ENCODE measurements at regions not wholly inside any gene's neighbourhood (a gene's known extent, or its start where the extent isn't known, plus 50 kb on each side); places are given as distances from the start of the nearest gene placed in this dataset.

DNA sequence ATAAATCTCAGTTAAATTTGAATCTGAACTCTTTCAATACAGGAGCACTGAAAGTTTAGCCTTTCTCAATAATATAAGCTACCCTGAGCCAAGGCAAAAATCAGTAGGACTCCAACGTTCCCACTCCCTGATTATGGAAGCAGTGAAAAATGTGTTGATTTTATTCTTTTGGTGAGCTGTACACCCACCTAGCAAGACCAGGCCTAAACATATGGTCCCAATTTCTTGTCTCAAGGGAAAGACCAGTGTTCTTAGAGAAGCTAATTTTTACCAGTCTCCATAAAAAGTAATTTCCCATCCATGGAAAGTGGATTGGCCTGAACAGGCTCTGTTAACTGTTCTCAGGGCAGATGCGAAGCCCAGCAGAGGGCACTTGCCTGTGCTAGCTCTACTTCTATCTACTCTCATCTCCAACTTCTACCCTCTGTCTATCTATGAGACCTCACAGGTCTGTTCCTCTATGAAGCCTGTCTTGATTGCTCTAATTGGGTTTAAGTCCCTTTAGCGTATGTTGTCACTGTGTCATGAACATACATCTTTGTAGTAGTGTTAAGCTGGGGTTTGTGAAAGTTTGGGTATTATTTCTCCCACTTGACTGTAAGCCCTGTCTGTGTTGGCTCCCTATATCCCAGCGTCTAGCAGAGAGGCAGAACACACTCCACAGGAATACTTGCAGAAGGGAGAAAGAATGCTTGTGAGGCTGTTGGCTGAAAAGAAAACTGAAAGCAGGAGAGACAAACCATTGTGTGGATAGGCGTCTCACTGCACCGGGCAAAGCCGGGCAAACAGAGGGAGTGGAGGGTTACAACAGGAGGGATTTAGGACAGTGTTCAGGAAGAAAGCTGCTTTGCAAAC is 167.1 kb upstream of the MAF start:
- no peak for DNase-seq

DNA sequence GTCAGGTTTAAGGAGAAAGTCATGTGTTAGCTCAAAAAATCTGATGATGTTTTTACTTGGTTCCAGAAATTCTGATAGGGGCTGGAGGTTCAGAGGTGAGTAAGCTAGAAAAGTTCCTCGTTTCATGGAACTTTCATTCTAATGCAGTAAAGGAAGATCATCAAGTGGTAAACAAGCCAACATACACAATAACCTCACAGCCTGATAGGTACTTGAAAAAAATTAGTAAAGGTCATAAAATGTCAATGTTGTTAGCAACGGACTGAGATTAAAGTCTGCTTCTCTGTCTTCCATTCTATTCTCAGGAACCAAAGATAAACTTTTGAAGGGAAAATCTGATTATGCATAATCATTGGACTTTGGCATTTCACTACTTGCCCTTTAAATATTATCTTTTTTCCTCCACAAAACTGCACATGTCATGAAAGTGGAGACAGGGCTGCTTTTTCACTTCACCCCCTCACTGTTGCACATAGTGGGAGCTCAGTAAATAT is 165.4 kb upstream of the MAF start:
- DNase-seq: no peak

DNA sequence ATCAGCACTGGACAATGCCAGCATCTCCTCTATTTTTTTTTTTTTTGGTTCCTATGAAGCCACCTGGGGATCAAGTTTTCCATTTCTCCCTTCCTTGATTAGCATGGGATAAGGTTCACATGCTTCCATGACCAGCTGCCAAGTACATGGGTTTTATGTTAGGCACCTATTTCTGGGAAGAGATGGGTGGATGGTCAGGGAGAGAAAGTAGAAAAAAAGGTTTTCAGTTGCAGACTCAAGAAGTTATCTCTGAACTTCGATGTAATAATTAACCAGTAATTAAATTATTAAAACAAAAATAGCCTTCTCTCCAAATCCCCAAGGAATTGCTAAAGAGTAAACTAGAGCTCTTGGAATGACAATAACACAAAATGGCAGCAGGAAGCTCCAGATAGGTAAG is 164.9 kb upstream of the MAF start:
- DNase-seq: no peak

DNA sequence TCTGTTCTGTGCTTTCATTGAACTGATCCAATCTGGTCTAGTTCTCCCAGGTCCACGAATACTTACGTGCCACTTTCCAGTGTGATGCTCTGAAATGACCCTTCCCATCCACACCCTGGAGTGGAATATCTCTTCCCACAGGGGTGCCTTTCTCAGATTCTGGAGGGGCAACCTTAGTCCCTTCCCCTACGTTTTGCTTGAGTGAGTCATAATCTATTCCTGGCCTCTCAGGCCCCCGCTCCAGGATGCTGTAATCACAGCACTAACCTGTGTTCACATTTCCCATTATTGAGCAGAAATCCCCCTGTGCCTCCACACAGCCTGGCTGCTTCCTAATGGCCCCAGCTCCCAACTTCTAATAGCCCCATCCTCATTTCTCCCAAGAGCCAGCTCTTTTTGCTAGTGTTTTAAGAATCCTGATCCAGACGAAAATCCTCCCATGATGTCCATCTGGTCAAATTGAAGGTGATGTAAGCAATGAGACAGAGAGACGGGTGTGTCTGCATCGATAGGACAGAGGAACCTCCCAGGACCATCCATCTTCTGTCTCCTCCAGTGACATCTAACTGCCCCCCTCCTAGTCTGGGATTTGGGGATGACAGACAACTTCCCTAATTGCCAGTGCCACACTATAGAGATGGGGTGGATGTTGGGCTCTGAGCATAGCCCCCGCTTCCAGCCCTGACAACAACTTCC is 164.0 kb upstream of the MAF start:
- DNase-seq: no peak

DNA sequence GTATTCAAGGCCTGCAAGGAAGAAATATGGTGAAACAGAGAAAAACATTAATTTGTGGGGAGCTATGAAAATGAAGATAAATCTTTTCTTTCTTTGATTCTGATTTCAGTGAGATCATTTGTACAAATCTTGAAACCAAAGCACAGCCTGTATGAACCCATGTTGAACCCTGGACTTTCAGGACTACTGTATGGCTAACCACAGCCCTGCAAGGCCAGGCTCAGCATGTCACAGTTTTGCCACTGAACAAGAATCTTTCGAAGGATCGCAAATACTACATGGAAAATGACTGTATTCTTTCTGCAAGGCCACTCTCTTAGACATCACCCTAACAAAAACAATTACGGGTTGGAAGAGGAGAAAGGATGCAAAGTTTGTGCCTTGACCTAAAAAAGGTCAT is 161.7 kb upstream of the MAF start:
- DNase-seq: no peak

DNA sequence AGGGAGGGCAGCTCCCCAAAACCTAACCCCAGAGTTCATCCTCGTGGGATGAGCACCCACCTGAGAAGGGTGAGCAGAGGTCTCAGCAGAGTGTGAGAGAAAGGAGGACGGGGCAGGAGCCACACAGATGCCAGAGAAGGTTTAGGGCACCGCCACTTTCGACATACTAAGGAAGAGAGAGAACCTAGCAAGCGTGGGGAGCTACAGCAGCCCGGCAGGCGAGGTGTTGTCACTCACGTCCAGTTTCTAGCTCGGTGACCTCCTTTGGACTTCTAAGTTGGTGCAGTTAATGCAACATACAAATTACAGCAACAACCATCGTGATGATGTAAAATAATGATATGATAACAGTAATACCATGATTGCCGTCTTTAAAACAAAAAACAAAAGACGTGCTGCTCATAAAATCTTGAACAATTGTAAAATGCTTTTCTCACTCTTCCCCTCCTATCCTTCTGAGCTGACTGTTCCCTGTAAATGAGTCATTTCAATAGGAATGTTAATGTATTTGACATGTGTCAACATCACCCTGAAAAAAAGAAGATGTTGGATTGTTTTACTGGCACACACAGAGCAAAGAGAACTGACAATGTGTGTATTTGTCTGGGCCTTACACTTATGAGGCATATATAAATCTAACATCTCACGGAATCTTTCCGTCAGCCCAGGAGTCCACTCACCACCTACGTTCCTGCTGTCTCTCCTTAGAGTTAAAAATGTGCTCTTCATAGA is 158.2 kb upstream of the MAF start:
- DNase-seq: no peak

DNA sequence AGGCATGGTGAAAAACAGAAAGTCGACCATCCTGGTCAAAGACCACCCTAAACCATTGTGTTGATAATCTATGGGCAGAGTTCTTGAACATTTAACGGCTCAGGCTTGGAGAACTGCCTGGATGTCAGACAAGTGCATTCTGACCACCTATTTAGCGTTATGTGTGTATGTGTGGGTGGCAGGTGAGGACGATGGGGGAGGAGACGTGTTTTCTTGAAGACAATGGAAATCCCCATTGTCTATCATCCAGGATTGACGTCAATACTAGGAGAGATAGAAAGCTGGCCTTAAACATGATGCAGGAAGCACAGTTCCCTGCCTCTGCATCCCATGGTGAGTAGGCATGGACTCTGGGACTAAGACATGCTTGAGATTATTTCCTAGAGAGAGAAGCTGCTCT is 157.4 kb upstream of the MAF start:
- no peak for DNase-seq

DNA sequence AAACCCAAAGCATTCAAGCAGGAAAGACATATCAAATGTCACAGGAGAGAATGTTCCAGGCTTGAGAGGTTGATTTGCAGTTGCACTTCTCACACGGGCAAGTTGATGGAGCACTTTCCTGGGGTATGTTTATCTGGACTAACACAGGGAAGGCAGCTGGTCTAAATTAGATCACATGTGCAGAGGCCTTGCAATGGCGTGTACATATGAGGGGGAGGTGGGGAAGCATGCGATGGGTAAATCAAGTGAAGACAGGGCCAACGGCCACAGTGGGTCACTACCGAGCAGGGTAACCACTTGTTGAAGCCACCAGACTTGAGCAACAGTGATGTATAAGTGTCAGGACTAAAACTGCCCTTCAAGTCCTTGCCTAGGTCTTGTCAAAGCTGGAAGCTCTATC is 156.6 kb upstream of the MAF start:
- DNase-seq: no peak

DNA sequence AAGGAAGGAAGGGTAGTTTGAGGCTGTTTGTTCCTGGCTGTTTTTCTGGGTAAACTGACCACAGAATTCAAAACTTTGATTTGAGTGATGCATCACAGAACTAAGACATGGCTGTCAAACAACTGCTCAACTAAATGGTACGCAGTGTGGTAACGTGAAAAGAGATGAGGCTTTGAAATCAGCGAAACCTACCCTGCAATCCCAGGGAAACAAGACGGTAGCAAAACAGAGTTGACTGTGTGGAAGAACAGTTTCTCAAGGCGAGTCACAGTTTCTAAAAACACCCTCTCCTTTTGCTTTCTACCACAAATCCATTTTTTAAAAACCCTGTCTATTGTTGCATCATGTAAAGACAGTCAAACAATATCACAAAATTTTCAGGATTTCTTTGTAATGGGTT is 156.0 kb upstream of the MAF start:
- DNase-seq: no peak

DNA sequence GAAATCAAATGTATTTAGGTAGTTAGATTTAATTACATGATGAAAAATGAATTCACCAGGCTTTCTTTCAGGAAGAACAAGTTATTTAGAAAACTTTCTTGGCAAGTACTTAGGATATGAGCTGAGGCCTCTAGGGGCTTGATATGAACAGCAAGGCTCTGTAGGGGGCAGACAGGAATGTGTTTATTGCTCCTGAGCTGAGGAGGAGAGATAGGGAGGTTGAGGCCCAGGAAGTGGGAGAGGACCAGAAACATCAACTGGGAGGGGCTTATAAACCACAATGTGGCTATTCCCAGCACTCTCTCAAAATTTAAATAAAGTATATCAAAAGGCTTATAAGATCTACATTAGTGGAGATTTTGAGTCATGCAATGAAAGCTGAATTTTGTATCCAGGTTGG is 154.0 kb upstream of the MAF start:
- no peak for DNase-seq

DNA sequence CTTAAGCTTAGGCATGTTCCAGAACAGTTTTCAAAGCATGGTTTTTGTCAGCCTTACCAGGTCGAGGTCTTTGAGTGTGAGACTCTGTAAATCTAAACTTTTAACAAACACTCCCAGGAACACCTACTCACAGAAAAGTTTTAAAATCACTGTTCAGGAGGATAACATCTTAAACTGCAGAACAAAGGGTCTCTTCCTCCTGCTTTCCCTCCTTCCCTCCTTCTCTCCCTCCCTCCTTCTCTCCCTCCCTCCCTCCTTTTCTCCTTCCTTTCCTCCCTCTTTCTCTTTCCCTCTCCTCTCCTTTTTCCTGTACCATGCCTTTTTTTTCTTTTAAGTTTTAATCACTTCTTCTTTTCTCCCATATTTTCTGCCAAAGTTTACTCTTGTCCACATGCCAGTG is 153.5 kb upstream of the MAF start:
- no peak for DNase-seq

DNA sequence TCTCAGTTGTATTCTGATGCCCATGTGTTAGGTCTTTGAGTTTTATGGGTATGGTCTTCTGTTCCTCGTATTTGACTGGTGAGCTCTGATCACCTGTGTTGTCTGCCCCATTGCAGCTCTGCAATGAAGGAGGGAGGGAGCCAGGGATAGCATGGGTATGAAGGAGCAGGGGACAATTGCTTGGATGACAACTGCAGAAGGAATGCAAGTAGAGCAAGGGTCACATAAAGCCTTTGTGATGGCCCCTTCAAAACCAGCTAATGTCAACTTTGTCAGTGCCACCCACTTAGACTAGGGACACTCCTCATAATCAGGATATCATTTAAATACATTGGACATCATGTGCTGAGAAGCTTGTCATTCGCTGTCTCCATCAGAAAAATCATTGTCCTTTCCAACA is 152.7 kb upstream of the MAF start:
- DNase-seq: no peak

DNA sequence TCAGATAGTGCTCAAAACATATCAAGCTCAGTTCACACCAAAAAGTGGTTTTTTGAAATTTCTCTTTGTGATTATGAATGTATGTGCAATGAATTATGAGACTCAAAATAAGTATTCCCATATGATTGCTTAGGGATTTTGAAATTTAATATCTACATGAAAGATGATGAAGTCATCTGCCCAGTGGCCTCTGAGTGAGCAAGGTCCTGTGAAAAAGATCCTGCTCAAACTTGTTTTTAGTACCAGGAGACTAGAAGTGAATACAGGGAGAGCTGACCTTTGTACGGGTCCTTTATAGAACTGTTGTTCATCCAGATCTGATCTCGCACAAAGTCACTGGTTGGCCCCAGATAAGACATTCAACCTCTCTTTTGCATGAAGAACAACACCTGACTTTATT is 151.9 kb upstream of the MAF start:
- no peak for DNase-seq

DNA sequence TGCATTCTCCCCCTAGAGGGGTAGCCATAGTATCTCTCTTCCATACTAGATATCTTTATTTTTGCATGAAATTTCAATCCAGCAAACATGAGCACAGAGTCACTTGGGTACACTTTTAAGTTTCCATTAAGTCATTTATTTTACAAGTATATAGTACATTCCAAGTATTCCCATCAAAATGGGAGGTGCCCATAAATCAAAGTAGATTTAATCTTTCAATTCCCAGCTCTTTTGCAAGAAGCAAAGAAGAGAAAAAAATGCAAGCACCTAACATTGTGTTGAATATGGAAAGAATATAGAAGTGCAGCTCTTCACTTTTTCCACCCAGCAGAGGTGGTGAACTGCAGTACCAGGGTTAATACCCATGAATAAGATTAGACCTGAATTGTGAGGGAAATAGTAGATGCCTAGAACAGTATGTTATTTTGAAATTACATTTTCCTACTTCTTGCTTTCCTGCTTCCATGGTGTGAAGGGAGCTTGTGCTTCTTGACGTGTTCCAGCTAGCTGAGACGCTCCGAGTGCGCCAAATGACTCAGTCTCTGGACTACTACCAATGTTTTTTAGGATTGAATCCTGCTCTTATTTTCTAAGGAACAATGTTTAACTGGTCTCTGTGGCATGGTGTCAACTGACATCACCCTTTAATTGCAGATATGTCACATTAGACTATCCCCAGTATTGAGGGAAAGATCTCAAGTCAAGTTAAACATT is 151.1 kb upstream of the MAF start:
- no peak for DNase-seq

DNA sequence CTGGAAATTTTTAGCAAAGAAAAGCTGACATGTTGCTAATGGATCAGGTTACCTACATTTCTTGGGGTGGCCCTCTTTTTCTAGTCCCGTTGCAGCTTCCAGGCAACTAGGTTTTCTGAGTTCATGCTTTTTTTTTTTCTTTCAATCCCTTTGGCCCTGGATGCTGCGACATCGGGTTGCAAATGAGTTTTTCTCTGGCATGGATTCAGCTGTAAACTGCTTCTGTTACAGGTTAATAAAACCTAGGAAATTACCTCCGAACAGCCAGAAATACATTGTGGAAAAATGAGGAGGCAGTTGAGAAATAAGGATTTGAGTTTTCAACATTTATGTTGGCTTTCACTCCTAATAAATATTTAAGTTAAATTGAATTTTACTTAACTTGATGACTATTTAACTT is 149.8 kb upstream of the MAF start:
- DNase-seq: no peak

DNA sequence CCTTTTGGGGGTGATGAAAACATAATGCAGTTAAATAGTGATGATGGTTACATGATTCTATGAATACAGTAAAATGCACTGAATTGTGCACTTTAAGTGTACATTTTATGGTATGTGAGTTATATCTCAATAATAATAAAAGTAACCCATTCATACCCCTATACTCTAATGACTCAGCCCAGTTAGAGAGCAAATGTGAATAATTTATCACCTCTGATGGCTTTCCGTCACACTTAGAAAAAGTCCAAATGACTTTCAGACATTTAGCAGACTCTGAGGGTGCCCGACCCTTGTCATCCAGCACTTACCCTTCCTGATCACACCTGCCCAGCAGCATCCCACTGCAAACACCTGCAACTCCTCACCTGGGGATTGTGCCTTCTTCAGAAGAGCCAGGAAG is 148.1 kb upstream of the MAF start:
- no peak for DNase-seq

DNA sequence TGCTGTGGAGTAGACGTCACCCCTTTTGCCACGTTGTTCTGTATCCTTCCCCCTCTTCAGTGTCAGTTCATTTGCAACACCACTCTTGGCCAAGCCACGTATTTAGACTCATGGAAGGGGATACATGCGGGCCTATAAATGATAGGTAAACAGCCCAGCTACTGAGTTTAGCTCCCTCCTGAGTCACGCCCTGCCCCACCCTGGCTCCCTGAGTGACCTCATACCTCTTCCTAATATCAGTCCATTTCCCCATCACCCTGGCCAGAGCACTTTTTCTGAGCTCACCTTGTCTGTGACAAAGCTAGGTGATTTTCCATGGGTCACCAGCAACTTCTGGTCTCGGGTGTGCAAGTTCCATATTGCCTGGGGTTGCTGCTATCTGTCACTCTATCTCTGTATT is 147.2 kb upstream of the MAF start:
- no peak for DNase-seq

DNA sequence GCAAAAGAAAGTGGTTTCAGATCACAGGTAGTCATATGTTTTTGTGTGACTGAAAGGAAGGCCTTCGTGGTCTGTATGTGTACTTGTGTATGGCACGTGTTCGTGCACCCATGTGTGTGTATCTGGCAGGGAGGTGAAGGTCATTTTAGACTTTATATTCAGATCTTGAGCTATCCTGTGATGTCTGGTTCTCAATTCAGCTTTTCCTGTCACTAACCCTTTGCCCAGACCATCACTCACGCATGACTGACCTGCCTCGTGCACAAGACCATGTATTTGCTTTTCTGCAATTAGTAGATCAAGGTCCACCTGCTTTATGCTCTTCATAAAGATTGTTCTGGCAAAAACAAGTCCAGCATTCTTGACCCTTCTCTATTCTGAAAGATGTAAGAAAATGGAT is 139.7 kb upstream of the MAF start:
- DNase-seq: no peak

DNA sequence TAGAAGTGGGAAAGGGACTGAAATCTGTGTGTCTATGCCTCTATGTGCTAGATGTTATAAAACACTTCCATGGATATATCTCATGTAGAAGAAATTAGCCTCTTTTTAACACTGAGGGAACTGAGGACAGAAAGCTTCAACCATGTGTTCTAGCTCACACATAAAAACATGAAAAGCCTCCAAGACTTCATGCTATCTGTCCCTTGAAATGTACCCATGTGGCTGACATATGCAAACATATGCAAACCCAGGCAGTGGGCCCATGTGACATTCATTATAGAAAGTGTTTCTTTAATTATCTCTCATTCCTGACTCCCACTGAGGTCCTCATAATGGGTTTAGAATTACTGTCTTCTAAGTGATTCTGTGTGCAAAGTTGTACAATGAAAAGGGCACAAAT is 134.7 kb upstream of the MAF start:
- DNase-seq: no peak

DNA sequence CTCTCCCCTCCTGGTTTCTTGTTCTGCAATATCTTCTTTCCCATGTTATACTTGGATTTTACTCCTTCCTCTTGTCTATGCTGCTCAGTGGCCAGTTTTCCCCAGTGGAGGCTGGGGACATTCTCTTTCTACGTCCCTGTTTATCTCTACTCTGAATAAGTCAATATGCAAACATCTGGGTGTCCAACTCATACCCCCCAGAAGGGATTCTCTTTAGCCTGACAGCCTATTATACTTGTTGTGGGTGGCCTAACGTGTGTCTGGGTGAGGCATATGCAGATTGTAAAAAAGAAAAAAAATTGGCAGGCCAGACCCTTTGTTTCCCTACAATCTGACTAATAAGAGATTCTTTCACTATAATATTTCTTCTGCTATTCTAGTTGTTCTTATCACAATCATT is 134.2 kb upstream of the MAF start:
- no peak for DNase-seq

DNA sequence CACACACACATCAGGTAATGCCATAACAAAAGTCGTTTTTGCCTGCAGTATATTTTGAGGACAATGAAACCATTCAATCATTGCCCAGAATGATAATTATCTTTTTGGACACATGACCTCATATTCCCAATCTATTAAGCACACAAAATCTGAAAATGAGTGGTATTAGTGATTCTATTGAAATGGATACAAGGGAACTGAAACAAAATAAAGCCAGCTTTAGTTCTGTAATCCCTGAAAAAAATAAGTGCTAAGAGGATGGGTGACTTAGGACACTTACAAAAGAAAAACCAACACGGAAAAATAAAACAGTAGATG is 128.3 kb upstream of the MAF start:
- no peak for DNase-seq

DNA sequence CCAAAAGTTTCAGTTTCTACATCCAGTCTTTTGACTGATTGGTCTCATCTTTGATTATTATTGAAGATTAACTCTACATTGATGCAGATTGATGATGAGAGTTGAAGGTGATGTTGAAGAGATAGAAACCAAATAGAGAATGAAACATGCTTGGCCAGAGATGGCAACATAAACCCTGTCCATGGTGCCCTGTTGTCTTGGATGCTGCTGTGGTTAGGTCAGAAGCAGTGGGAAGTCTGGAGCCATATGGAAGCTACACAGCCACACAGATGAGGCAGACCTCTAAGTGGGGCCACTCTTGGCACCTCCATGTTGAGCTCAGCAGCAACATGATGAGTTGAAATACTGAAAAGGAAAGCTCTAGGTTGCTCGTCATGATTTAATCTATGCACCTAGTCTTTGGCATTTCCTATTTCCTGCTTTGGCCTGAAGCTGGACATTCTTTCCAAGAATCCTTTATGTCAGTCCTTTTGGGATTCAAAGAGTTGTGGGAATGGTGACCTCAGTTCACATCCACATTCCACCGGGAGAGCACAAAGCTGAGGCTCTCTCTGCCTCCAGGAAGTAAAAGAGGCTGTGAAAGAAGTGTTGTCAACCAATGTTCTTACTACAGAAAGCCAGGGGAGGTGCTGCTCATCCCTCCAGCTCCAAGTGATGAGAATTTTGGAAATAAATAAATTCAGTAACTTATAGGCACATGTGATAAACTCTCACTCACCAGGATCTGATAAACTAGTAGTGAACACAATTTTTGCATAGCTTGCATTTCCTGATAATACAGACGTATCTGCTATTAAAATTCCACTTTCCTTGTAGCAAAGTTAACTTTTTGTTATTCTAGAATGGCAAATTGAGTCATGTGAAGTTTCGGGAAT is 127.7 kb upstream of the MAF start:
- DNase-seq: no peak

Measured in NCI-H1105 (cell line).